NB4 (cell line): ENCODE measurements at regions not wholly inside any gene's neighbourhood (a gene's known extent, or its start where the extent isn't known, plus 50 kb on each side); places are given as distances from the start of the nearest gene placed in this dataset.

Experiments used
- POLR2A ChIP-seq: IDR thresholded peaks from 2 replicates; pipeline ENCODE4 v1.6.1; 2011; ENCODE audit warnings: mild to moderate bottlenecking; ENCODE audit not compliant: insufficient read length; ENCODE audit errors: extremely low read depth
- TF ChIP-seq, protein P1 (sequence below): IDR thresholded peaks from one replicate; pipeline ENCODE4 v1.5.1; 2012; ENCODE audit warnings: low read depth, low read length

DNA sequence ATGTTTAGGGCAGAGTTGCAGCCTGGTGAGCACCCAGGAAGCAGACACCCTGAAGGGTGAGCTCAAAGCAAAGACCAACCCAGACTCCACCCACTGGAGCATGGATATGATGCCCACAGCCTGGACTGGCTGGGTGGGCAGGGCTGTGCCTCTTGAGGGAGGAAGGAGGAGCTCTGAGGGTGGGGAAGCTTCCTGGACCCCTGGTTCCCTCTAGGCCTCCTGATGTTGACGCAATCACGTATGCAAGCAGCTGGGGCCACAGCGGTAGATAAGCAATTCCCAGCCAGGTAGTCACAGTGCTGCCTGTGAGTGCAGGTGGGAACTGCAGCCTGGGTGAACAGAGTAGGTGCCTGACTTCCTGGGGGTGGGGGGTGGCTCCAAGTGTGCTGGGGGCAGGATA, 271.5 kb downstream of the CDK5RAP2 start:
- TF ChIP-seq, protein P1, sequence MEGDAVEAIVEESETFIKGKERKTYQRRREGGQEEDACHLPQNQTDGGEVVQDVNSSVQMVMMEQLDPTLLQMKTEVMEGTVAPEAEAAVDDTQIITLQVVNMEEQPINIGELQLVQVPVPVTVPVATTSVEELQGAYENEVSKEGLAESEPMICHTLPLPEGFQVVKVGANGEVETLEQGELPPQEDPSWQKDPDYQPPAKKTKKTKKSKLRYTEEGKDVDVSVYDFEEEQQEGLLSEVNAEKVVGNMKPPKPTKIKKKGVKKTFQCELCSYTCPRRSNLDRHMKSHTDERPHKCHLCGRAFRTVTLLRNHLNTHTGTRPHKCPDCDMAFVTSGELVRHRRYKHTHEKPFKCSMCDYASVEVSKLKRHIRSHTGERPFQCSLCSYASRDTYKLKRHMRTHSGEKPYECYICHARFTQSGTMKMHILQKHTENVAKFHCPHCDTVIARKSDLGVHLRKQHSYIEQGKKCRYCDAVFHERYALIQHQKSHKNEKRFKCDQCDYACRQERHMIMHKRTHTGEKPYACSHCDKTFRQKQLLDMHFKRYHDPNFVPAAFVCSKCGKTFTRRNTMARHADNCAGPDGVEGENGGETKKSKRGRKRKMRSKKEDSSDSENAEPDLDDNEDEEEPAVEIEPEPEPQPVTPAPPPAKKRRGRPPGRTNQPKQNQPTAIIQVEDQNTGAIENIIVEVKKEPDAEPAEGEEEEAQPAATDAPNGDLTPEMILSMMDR, result no peak
- TF ChIP-seq POLR2A, result no peak
